A549 (cell line): ENCODE measurements at regions not wholly inside any gene's neighbourhood (a gene's known extent, or its start where the extent isn't known, plus 50 kb on each side); places are given as distances from the start of the nearest gene placed in this dataset.

Experiments
- MAFK ChIP-seq: fragments of 450-650 bp; IDR thresholded peaks from 2 replicates; pipeline ENCODE4 v1.6.1; 2014; ENCODE audit not compliant: partially characterized antibody
- MYC ChIP-seq: IDR thresholded peaks from 2 replicates; pipeline ENCODE4 v1.6.1; 2012; ENCODE audit warnings: mild to moderate bottlenecking, inconsistent platforms, low read length, improper control_type of control experiment, borderline replicate concordance
- POLR2A ChIP-seq: IDR thresholded peaks from 2 replicates; pipeline ENCODE4 v1.6.1; 2012; ENCODE audit warnings: mild to moderate bottlenecking, low read length
- TF ChIP-seq, protein P1 (sequence below): fragments of >200 bp; sonication (Bioruptor Twin); formaldehyde crosslinking; IDR thresholded peaks from 3 replicates; pipeline ENCODE4 v1.5.1; 2016

GRCh38 chr5:114308017-114308416 lies 53.9 kb upstream of the KCNN2 start:
- TF ChIP-seq, protein P1, sequence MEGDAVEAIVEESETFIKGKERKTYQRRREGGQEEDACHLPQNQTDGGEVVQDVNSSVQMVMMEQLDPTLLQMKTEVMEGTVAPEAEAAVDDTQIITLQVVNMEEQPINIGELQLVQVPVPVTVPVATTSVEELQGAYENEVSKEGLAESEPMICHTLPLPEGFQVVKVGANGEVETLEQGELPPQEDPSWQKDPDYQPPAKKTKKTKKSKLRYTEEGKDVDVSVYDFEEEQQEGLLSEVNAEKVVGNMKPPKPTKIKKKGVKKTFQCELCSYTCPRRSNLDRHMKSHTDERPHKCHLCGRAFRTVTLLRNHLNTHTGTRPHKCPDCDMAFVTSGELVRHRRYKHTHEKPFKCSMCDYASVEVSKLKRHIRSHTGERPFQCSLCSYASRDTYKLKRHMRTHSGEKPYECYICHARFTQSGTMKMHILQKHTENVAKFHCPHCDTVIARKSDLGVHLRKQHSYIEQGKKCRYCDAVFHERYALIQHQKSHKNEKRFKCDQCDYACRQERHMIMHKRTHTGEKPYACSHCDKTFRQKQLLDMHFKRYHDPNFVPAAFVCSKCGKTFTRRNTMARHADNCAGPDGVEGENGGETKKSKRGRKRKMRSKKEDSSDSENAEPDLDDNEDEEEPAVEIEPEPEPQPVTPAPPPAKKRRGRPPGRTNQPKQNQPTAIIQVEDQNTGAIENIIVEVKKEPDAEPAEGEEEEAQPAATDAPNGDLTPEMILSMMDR = no peak
- TF ChIP-seq MYC (no peak), MAFK (no peak), POLR2A (no peak)
